Neural cell (in vitro differentiated cells): ENCODE measurements at regions not wholly inside any gene's neighbourhood (a gene's known extent, or its start where the extent isn't known, plus 50 kb on each side); places are given as distances from the start of the nearest gene placed in this dataset.

Source experiments
- H2AFZ ChIP-seq: fragments of 200-600, 300-800 bp; sonication (generic), shearing (Covaris generic); 2 replicates; pipeline ENCODE4 v1.6.0; 2014; ENCODE audit warnings: low read depth, mild to moderate bottlenecking, antibody characterized with exemption, low read length, moderate library complexity
- H3F3A ChIP-seq: fragments of 200-600 bp; shearing (Covaris generic); 2 replicates; pipeline ENCODE4 v1.6.1; 2016; ENCODE audit warnings: mild to moderate bottlenecking, moderate library complexity, mixed read lengths, antibody characterized with exemption, low read length; ENCODE audit not compliant: insufficient read depth, poor library complexity, severe bottlenecking
- H3K27ac ChIP-seq: fragments of 200-600, 300-800 bp; sonication (generic), shearing (Covaris generic); 2 replicates; pipeline ENCODE4 v1.5.1; 2014; ENCODE audit warnings: mild to moderate bottlenecking, low read length, moderate library complexity
- H3K27me3 ChIP-seq: fragments of 300-800, 200-600 bp; sonication (generic), shearing (Covaris generic); 2 replicates; pipeline ENCODE4 v1.6.0; 2014; ENCODE audit warnings: mild to moderate bottlenecking, low read depth, low read length, moderate library complexity; ENCODE audit not compliant: insufficient read depth
- H3K36me3 ChIP-seq: fragments of 300-800, 200-600 bp; sonication (generic), shearing (Covaris generic); 2 replicates; pipeline ENCODE4 v1.5.1; 2014; ENCODE audit warnings: mild to moderate bottlenecking, antibody characterized with exemption, low read length, moderate library complexity; ENCODE audit not compliant: insufficient read depth
- H3K4me2 ChIP-seq: fragments of 300-800, 200-600 bp; sonication (generic), shearing (Covaris generic); 2 replicates; pipeline ENCODE4 v1.6.0; 2014; ENCODE audit warnings: mild to moderate bottlenecking, low read length
- H3K4me3 ChIP-seq: fragments of 300-800, 200-600 bp; sonication (generic), shearing (Covaris generic); 2 replicates; pipeline ENCODE4 v1.5.1; 2014; ENCODE audit warnings: mild to moderate bottlenecking, low read length, moderate library complexity
- H3K79me2 ChIP-seq: fragments of 200-600 bp; shearing (Covaris generic); replicated peaks from 2 replicates; pipeline ENCODE4 v1.6.0; 2014; ENCODE audit warnings: mild to moderate bottlenecking, low read length, moderate library complexity; ENCODE audit not compliant: insufficient read depth
- H3K9ac ChIP-seq: fragments of 300-800, 200-600 bp; sonication (generic), shearing (Covaris generic); 2 replicates; pipeline ENCODE4 v1.6.1; 2016; ENCODE audit warnings: mild to moderate bottlenecking, low read length, mixed read lengths
- H3K9me2 ChIP-seq: fragments of 200-600 bp; shearing (Covaris generic); 2 replicates; pipeline ENCODE4 v1.6.1; 2016; ENCODE audit warnings: mild to moderate bottlenecking, low read length, mixed read lengths; ENCODE audit not compliant: insufficient read depth
- H3K9me3 ChIP-seq: fragments of 200-600, 300-800 bp; sonication (generic), shearing (Covaris generic); 2 replicates; pipeline ENCODE4 v1.6.1; 2016; ENCODE audit warnings: mild to moderate bottlenecking, mixed run types, low read length, moderate library complexity, mixed read lengths
- H4K20me1 ChIP-seq: fragments of 200-600 bp; shearing (Covaris generic); 2 replicates; pipeline ENCODE4 v1.6.1; 2016; ENCODE audit warnings: mild to moderate bottlenecking, mixed run types; ENCODE audit not compliant: insufficient read depth
- CTCF ChIP-seq: fragments of 450-650 bp; IDR thresholded peaks from 2 replicates; pipeline ENCODE4 v1.5.1; 2014; ENCODE audit warnings: antibody characterized with exemption, mild to moderate bottlenecking, moderate library complexity; ENCODE audit not compliant: poor library complexity, severe bottlenecking
- EP300 ChIP-seq: fragments of 450-650 bp; conservative IDR thresholded peaks from 2 replicates; pipeline ENCODE4 v1.6.1; 2014; ENCODE audit warnings: antibody characterized with exemption, mild to moderate bottlenecking, moderate library complexity; ENCODE audit not compliant: poor library complexity, severe bottlenecking
- EZH2 ChIP-seq: fragments of 200-600, 300-800 bp; shearing (Covaris generic), sonication (generic); IDR thresholded peaks from 2 replicates; pipeline ENCODE4 v1.6.1; 2014; ENCODE audit warnings: antibody characterized with exemption, low read length, borderline replicate concordance, mild to moderate bottlenecking; ENCODE audit not compliant: insufficient read depth, poor library complexity, severe bottlenecking
- MXI1 ChIP-seq: fragments of 450-650 bp; conservative IDR thresholded peaks from 2 replicates; pipeline ENCODE4 v1.6.1; 2014; ENCODE audit warnings: antibody characterized with exemption, mild to moderate bottlenecking; ENCODE audit not compliant: poor library complexity, severe bottlenecking
- POLR2AphosphoS5 ChIP-seq: IDR thresholded peaks from 2 replicates; pipeline ENCODE4 v1.6.1; 2012
- RAD21 ChIP-seq: fragments of 450-650 bp; conservative IDR thresholded peaks from 2 replicates; pipeline ENCODE4 v1.6.1; 2014; ENCODE audit warnings: antibody characterized with exemption, mild to moderate bottlenecking, moderate library complexity
- REST ChIP-seq: IDR thresholded peaks from 2 replicates; pipeline ENCODE4 v1.6.1; 2012; ENCODE audit warnings: borderline replicate concordance
- SMC3 ChIP-seq: fragments of 450-650 bp; conservative IDR thresholded peaks from 2 replicates; pipeline ENCODE4 v1.6.1; 2014; ENCODE audit warnings: antibody characterized with exemption, mild to moderate bottlenecking, moderate library complexity; ENCODE audit not compliant: poor library complexity
- TAF1 ChIP-seq: IDR thresholded peaks from 2 replicates; pipeline ENCODE4 v1.6.1; 2012; ENCODE audit warnings: low read depth

- TF ChIP-seq POLR2AphosphoS5 (no peak), SMC3 (no peak)
- Histone ChIP-seq H3K79me2 (no peaks in the 10 kb centered on the region), H3K4me3 (no peak overlapping the region), H3K4me2 (no peak overlapping the region), H3K9me2 (no peaks in the 10 kb centered on the region), H2AFZ (no peak overlapping the region), H3F3A (no peaks in the 10 kb centered on the region), H3K27me3 (no peaks in the 10 kb centered on the region), H3K36me3 (no peaks in the 10 kb centered on the region), H3K9me3 (no peaks in the 10 kb centered on the region), H3K27ac (no peak overlapping the region), H4K20me1 (no peaks in the 10 kb centered on the region), H3K9ac (no peak overlapping the region)
These were observed 125.5 kb upstream of the ARHGAP5 start for GRCh38 chr14:31951638-31951964.

GRCh38 chr14:31952573-31952972, 124.5 kb upstream of the ARHGAP5 start:
- H4K20me1 ChIP-seq = no peaks in the 10 kb centered on the region
- H3K27ac ChIP-seq = no peak overlapping the region
- no peaks in the 10 kb centered on the region for H3K79me2 ChIP-seq
- H3F3A ChIP-seq = no peaks in the 10 kb centered on the region
- H2AFZ ChIP-seq = no peak overlapping the region
- H3K9me3 ChIP-seq = no peaks in the 10 kb centered on the region
- H3K27me3 ChIP-seq = no peaks in the 10 kb centered on the region
- no peak for TF ChIP-seq EP300
- no peak for TF ChIP-seq POLR2AphosphoS5
- TF ChIP-seq EZH2 = no peak
- TF ChIP-seq REST = no peak
- no peak for TF ChIP-seq RAD21
- TF ChIP-seq CTCF = no peak
- no peak for TF ChIP-seq TAF1
- TF ChIP-seq SMC3 = no peak
- TF ChIP-seq MXI1 = no peak
- H3K4me2 ChIP-seq = no peak overlapping the region
- H3K36me3 ChIP-seq = no peaks in the 10 kb centered on the region
- H3K9ac ChIP-seq = no peak overlapping the region
- no peaks in the 10 kb centered on the region for H3K9me2 ChIP-seq
- no peak overlapping the region for H3K4me3 ChIP-seq

GRCh38 chr14:31953210-31953609, 123.9 kb upstream of the ARHGAP5 start:
- Histone ChIP-seq H3K36me3 (no peaks in the 10 kb centered on the region), H3K4me2 (no peak overlapping the region), H3K27me3 (no peaks in the 10 kb centered on the region), H4K20me1 (no peaks in the 10 kb centered on the region), H2AFZ (no peak overlapping the region), H3K9me2 (no peaks in the 10 kb centered on the region), H3K9me3 (no peaks in the 10 kb centered on the region), H3K4me3 (no peak overlapping the region), H3K27ac (no peak overlapping the region), H3K79me2 (no peaks in the 10 kb centered on the region), H3F3A (no peaks in the 10 kb centered on the region), H3K9ac (no peak overlapping the region)
- TF ChIP-seq POLR2AphosphoS5 (no peak), EZH2 (no peak), RAD21 (no peak), EP300 (no peak)
